ENCODE measurements at regions not wholly inside any gene's neighbourhood (a gene's known extent, or its start where the extent isn't known, plus 50 kb on each side); places are given as distances from the start of the nearest gene placed in this dataset.

DNA sequence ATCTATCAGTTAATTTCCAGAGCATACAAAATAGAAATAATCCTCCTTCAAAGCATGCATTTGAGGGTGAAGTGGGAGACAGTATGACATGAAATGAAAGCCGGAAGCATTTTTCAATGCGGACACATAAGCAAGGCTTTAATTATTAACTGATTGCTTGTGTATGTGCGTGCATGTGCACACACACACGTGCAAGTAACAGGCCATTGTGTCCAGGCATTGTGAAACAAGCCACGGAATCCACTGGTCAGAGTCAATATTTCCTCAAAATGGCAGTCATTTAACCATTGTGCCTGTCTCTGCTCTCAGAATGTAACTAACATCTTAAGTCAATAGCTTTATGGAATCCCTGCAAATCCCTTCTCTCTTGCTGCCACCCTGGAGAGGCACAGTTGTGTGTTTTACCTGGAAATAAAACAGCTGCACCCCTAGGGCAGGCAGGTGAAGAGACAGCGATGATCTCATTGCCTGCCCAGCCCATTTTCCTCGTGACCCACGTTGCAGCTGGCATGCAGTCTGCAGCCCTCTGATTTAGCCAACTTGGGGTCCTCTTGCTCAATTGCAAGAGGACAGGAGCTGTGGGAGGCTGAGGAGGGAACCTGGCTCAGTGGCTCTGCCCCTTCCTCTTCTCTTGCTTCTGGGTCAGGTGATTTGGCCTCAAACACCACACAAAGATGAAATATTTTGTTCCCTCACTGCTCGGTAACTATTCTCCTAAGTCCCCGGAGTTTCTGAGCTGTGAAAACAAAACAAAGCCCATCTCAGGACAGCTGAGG, 500.9 kb upstream of the ZMIZ1 start:
- TF ChIP-seq, protein P1, sequence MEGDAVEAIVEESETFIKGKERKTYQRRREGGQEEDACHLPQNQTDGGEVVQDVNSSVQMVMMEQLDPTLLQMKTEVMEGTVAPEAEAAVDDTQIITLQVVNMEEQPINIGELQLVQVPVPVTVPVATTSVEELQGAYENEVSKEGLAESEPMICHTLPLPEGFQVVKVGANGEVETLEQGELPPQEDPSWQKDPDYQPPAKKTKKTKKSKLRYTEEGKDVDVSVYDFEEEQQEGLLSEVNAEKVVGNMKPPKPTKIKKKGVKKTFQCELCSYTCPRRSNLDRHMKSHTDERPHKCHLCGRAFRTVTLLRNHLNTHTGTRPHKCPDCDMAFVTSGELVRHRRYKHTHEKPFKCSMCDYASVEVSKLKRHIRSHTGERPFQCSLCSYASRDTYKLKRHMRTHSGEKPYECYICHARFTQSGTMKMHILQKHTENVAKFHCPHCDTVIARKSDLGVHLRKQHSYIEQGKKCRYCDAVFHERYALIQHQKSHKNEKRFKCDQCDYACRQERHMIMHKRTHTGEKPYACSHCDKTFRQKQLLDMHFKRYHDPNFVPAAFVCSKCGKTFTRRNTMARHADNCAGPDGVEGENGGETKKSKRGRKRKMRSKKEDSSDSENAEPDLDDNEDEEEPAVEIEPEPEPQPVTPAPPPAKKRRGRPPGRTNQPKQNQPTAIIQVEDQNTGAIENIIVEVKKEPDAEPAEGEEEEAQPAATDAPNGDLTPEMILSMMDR (IDR thresholded peaks at IDR 0.05) = no peak
- TF ChIP-seq POLR2A (IDR thresholded peaks at IDR 0.05) (no peak), EP300 (IDR thresholded peaks at IDR 0.05) (no peak), POLR2AphosphoS5 (IDR thresholded peaks at IDR 0.05) (no peak)

All from suprapubic skin (tissue), 4 donors.